ENCODE measurements at regions not wholly inside any gene's neighbourhood (a gene's known extent, or its start where the extent isn't known, plus 50 kb on each side); places are given as distances from the start of the nearest gene placed in this dataset.

- H3K9me3 Mint-ChIP-seq, result no peaks in the 10 kb centered on the region
- no peak overlapping the region for H3K27ac Mint-ChIP-seq
- no peaks in the 10 kb centered on the region for H3K36me3 Mint-ChIP-seq (ENCODE audit: low read depth)
- no peak for DNase-seq
- peaks cover 18% of the 10 kb centered on the region for H3K4me1 Mint-ChIP-seq
- peaks cover 7% of the 10 kb centered on the region for H3K27me3 Mint-ChIP-seq (ENCODE audit: low read depth, poor library complexity)
- no peak overlapping the region for H3K4me3 Mint-ChIP-seq
- TF ChIP-seq CTCF (IDR thresholded peaks at IDR 0.05), result no peak
Measured at GRCh38 chr4:18571301-18571761, 549.8 kb upstream of the LCORL start.

GRCh38 chr4:18570370-18570769, 548.8 kb upstream of the LCORL start:
- no peak for DNase-seq
- no peaks in the 10 kb centered on the region for H3K9me3 Mint-ChIP-seq
- peaks cover 7% of the 10 kb centered on the region for H3K27me3 Mint-ChIP-seq (ENCODE audit: low read depth, poor library complexity)
- peaks cover 18% of the 10 kb centered on the region for H3K4me1 Mint-ChIP-seq
- no peak for TF ChIP-seq CTCF (IDR thresholded peaks at IDR 0.05)
- no peaks in the 10 kb centered on the region for H3K36me3 Mint-ChIP-seq (ENCODE audit: low read depth)
- no peak overlapping the region for H3K4me3 Mint-ChIP-seq
- H3K27ac Mint-ChIP-seq, result no peak overlapping the region

- peaks cover 11% of the 10 kb centered on the region for H3K9me3 Mint-ChIP-seq
- no peak for DNase-seq
- H3K36me3 Mint-ChIP-seq (ENCODE audit: low read depth), result no peaks in the 10 kb centered on the region
- H3K27ac Mint-ChIP-seq, result no peak overlapping the region
- H3K4me1 Mint-ChIP-seq, result peaks cover 18% of the 10 kb centered on the region
- TF ChIP-seq CTCF (IDR thresholded peaks at IDR 0.05), result no peak
- H3K27me3 Mint-ChIP-seq (ENCODE audit: low read depth, poor library complexity), result peaks cover 11% of the 10 kb centered on the region
- H3K4me3 Mint-ChIP-seq, result no peak overlapping the region
Measured at GRCh38 chr4:18568600-18568999, 547.0 kb upstream of the LCORL start.

- peaks cover 14% of the 10 kb centered on the region for H3K4me1 Mint-ChIP-seq
- peaks cover 13% of the 10 kb centered on the region for H3K27me3 Mint-ChIP-seq (ENCODE audit: low read depth, poor library complexity)
- no peaks in the 10 kb centered on the region for H3K36me3 Mint-ChIP-seq (ENCODE audit: low read depth)
- H3K4me3 Mint-ChIP-seq, result no peak overlapping the region
- peaks cover 25% of the 10 kb centered on the region for H3K9me3 Mint-ChIP-seq
- no peak for TF ChIP-seq CTCF (IDR thresholded peaks at IDR 0.05)
- no peak for DNase-seq
- no peak overlapping the region for H3K27ac Mint-ChIP-seq
Measured at GRCh38 chr4:18566970-18567799, 545.6 kb upstream of the LCORL start.

GRCh38 chr4:18559492-18559891, 537.9 kb upstream of the LCORL start:
- Mint-ChIP-seq H3K9me3 (peaks cover 40% of the 10 kb centered on the region), H3K4me1 (no peaks in the 10 kb centered on the region), H3K27ac (no peak overlapping the region), H3K27me3 (ENCODE audit: low read depth, poor library complexity) (peaks cover 10% of the 10 kb centered on the region), H3K36me3 (ENCODE audit: low read depth) (no peaks in the 10 kb centered on the region), H3K4me3 (no peak overlapping the region)
- DNase-seq, result no peak
- TF ChIP-seq CTCF (IDR thresholded peaks at IDR 0.05), result no peak

- no peak for TF ChIP-seq CTCF (IDR thresholded peaks at IDR 0.05)
- H3K36me3 Mint-ChIP-seq (ENCODE audit: low read depth), result no peaks in the 10 kb centered on the region
- H3K4me1 Mint-ChIP-seq, result no peaks in the 10 kb centered on the region
- H3K27me3 Mint-ChIP-seq (ENCODE audit: low read depth, poor library complexity), result peaks cover 3% of the 10 kb centered on the region
- no peak overlapping the region for H3K4me3 Mint-ChIP-seq
- no peak for DNase-seq
- peaks cover 11% of the 10 kb centered on the region for H3K9me3 Mint-ChIP-seq
- H3K27ac Mint-ChIP-seq, result no peak overlapping the region
Measured at GRCh38 chr4:18556402-18556801, 534.8 kb upstream of the LCORL start.
